Natural killer cell treated with Interleukin-12 subunit alpha and Interleukin-12 subunit beta and Interleukin-15 and Interleukin-18, amount 100 ng/mL, for 72 hours (primary cell): ENCODE measurements at regions not wholly inside any gene's neighbourhood (a gene's known extent, or its start where the extent isn't known, plus 50 kb on each side); places are given as distances from the start of the nearest gene placed in this dataset.

Experiments
- ATAC-seq, 2 donors: fragments of 150-1000 bp; cut with Tn5 transposase in 1 of 2; sonication (Bioruptor Pico), chemical (Tn5 transposase) in 1 of 2; 2 replicates each; pipeline ENCODE4 v1.10.0; 2021
- DNase-seq: peaks from one replicate; pipeline ENCODE4 v3.0.0; 2022; ENCODE audit warnings: low spot score
- H3K27ac Mint-ChIP-seq, 2 donors: 1 replicate in 1 of 2; 2 replicates in 1 of 2; pipeline ENCODE4 v1.8.0; 2022; ENCODE audit warnings: mixed read lengths in 2 of 2, mild to moderate bottlenecking in 1 of 2, moderate library complexity in 1 of 2
- H3K27me3 Mint-ChIP-seq, 2 donors: 1 replicate in 1 of 2; 2 replicates in 1 of 2; pipeline ENCODE4 v1.8.0; 2022; ENCODE audit warnings: mixed read lengths in 2 of 2
- H3K36me3 Mint-ChIP-seq: one replicate; pipeline ENCODE4 v1.8.0; 2022; ENCODE audit warnings: mixed read lengths
- H3K4me1 Mint-ChIP-seq, 2 donors: 1 replicate in 1 of 2; 2 replicates in 1 of 2; pipeline ENCODE4 v1.8.0; 2022; ENCODE audit warnings: low read depth in 2 of 2, mixed read lengths in 2 of 2, mild to moderate bottlenecking in 1 of 2
- H3K4me3 Mint-ChIP-seq: one replicate; pipeline ENCODE4 v1.8.0; 2022; ENCODE audit warnings: mixed read lengths
- H3K9me3 Mint-ChIP-seq: 2 replicates; pipeline ENCODE4 v1.8.0; 2022; ENCODE audit warnings: mixed read lengths

DNA sequence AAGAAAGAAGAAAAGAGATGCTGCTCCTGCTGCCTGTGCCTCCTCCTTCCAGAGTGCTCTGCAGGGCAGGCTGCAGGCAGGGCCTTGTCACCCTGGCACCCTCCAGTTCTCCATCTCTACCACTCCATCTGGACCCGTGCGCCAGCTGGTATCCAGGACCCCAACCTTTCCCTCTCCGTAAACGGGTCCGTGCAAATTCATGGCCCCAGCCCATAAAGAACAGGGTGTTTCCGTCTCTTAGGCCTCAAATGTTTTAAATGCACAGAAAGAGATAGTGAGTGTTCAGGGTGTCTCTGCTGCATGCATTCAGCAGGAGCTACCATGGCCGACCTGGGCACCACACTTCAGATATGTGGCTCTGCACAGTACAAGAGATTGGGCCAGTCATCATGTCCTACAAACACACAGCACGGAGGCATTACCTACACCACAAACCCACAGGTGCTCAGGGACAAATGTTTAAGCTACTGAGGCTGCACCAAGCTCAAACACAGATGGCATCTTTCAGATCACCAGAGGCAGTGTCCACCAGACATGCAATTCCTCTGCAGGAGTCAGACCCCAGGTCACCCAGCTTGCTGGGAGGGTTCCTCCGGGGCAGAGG is 258.1 kb downstream of the DLL1 start:
- no peak overlapping the region for H3K4me3 Mint-ChIP-seq
- H3K27me3 Mint-ChIP-seq, result peaks cover 8 to 11% of the 10 kb centered on the region in 2 donors

DNA sequence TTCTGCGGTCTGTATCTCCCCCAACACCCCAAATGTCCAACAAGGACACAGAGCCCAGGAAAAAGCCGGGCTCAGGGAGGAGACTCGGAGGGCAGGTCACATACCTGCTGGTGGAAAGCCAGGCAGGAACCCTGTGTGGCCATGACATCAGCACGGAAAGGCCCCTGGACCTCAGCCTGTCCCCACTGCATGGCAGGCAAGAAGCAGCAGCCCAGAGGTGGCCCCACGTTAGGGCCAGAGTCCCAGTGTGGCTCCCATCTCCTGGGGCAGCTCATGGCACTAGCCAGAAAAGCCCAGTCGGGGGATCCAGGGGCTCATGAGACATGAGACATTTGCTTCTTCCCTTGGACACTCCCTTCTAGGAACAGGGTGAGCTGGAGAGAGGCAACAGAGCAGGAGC is 258.7 kb downstream of the DLL1 start:
- Mint-ChIP-seq H3K27ac (no peak overlapping the region), H3K9me3 (peaks cover 3% of the 10 kb centered on the region), H3K4me3 (no peak overlapping the region), H3K4me1 (peaks cover 4 to 8% of the 10 kb centered on the region in 2 donors), H3K36me3 (no peaks in the 10 kb centered on the region), H3K27me3 (peaks cover 11 to 12% of the 10 kb centered on the region in 2 donors)
- DNase-seq (no peak), ATAC-seq (peak in 1 of 2 donors; percentile 3)

More for the DNA sequence above, 258.1 kb downstream of the DLL1 start:
- peaks cover 3% of the 10 kb centered on the region for H3K9me3 Mint-ChIP-seq
- H3K27ac Mint-ChIP-seq, result no peak overlapping the region
- H3K36me3 Mint-ChIP-seq, result no peaks in the 10 kb centered on the region
- DNase-seq (no peak), ATAC-seq (no peak)
- H3K4me1 Mint-ChIP-seq, result peaks cover 4% of the 10 kb centered on the region in 2 donors

DNA sequence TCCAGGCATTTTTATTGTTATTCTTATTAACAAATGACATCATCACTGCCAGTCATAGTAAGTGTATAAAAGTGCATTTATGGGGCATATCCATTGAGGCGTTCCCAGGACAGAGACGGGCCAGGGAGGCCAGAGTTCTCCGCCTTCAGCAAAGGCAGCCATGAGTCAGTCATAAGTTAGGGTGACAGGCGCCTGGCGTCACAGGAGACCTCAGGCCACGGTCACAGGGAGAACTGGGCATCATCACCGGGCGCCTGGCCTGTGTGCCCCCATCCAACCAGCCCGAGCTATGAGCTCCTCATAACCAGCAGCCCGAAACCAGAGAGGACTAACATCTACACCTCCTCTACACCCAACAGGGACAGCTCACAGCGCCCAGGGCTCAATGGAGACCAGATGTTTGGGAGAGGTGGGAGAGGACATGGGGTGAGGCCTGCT is 259.2 kb downstream of the DLL1 start:
- ATAC-seq (no peak), DNase-seq (no peak)
- Mint-ChIP-seq H3K36me3 (no peaks in the 10 kb centered on the region), H3K27me3 (peaks cover 11 to 12% of the 10 kb centered on the region in 2 donors), H3K4me1 (peaks cover 4 to 12% of the 10 kb centered on the region in 2 donors), H3K9me3 (peaks cover 3% of the 10 kb centered on the region), H3K4me3 (no peak overlapping the region), H3K27ac (no peak overlapping the region)

DNA sequence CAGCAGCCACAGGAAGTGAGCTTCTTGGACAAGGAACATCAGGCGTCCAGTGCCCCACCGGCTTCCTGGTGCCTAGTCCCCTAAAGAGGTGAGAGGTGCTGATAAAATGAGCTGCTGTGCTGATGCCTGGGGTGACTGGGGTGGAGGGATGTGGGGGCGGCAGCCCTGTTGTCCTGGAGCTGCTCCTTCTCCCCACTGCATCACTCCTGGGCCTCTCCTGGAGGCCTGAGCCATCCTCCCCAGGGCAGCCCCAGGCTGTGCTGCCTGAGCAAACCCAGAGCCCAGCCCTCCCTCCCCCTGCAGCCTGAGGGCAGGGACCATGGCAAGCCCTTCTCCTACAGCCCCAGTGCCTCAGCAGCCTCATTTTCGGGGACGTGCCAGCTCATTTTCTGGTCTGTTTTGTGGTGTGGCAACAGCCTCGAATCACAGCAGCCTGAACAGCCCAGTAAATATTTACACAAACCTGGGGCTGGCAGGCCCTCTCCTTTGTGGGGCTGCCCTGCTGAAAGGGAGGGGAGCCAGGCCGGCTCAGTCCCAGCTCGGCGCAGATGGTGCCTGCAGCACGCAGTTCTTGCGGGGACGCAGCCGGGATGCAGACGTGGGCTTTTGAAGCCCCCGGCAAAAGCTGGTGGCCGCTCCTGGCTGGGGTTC is 259.9 kb downstream of the DLL1 start:
- ATAC-seq (no peak), DNase-seq (no peak)
- no peaks in the 10 kb centered on the region for H3K36me3 Mint-ChIP-seq
- H3K9me3 Mint-ChIP-seq, result no peaks in the 10 kb centered on the region
- peaks cover 11 to 12% of the 10 kb centered on the region in 2 donors for H3K27me3 Mint-ChIP-seq
- no peak overlapping the region for H3K27ac Mint-ChIP-seq
- H3K4me3 Mint-ChIP-seq, result no peak overlapping the region
- H3K4me1 Mint-ChIP-seq, result peaks cover 4 to 13% of the 10 kb centered on the region in 2 donors

DNA sequence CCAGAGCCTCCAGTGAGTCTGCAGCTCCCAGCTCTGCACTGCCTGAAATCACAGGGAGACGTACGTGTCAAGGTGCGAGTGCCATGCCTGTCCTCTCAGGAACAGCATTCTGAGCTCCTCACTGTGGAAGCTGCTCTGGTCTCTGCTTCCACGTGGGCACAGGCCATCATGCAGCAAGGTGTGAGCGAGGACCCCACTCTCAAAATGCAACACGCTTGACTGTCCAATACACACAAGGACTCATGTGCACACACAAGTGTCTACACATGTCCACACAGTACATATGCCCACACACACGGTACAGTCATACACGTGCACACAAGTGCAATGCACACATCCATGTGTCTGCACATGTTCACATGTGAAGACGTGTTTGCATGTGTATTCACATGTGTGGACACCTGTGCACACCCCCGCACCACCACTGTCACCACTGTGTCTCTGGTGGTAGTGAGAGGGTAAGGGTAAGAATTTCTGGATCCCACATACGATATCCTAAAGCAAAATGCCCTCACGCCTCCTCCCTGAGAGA is 260.5 kb downstream of the DLL1 start:
- Mint-ChIP-seq H3K4me1 (peaks cover 4 to 13% of the 10 kb centered on the region in 2 donors), H3K27me3 (peaks cover 12% of the 10 kb centered on the region in 2 donors), H3K36me3 (no peaks in the 10 kb centered on the region), H3K27ac (no peak overlapping the region), H3K4me3 (no peak overlapping the region), H3K9me3 (no peaks in the 10 kb centered on the region)
- ATAC-seq (no peak), DNase-seq (peak; percentile 16)

DNA sequence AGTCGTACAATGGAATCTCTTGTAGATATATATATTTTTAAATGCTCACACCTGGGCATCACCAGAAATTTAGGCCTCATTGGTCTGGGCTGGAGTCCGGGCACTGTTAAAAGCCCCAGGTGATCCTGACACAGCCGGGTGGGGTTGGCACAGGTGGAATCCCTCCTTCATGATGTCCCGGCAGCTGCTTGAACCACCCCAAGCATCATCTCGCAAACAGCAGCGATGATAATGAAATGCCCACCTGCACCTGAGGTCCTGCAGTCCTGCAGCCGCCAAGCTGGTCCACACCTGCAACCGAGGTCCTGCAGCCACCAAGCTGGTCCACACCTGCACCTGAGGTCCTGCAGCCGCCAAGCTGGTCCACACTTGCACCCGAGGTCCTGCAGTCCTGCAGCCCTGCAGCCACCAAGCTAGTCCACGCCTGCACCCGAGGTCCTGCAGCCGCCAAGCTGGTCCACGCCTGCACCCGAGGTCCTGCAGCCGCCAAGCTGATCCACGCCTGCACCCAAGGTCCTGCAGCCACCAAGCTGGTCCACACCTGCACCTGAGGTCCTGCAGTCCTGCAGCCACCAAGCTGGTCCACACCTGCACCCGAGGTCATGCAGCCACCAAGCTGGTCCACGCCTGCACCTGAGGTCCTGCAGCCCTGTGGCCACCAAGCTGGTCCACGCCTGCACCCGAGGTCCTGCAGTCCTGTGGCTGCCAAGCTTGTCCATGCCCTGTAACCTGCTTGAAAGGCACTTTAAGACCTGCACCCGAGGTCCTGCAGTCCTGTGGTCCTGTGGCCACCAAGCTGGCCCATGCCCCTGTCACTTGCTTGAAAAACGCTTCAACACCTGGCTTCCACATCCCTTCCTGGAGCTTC is 261.2 kb downstream of the DLL1 start:
- no peaks in the 10 kb centered on the region for H3K36me3 Mint-ChIP-seq
- no peak overlapping the region for H3K4me3 Mint-ChIP-seq
- H3K27ac Mint-ChIP-seq, result no peak overlapping the region
- no peak for ATAC-seq
- H3K4me1 Mint-ChIP-seq, result peaks cover 4 to 13% of the 10 kb centered on the region in 2 donors
- DNase-seq, result peak; percentile 47
- peaks cover 12 to 17% of the 10 kb centered on the region in 2 donors for H3K27me3 Mint-ChIP-seq
- H3K9me3 Mint-ChIP-seq, result no peaks in the 10 kb centered on the region

DNA sequence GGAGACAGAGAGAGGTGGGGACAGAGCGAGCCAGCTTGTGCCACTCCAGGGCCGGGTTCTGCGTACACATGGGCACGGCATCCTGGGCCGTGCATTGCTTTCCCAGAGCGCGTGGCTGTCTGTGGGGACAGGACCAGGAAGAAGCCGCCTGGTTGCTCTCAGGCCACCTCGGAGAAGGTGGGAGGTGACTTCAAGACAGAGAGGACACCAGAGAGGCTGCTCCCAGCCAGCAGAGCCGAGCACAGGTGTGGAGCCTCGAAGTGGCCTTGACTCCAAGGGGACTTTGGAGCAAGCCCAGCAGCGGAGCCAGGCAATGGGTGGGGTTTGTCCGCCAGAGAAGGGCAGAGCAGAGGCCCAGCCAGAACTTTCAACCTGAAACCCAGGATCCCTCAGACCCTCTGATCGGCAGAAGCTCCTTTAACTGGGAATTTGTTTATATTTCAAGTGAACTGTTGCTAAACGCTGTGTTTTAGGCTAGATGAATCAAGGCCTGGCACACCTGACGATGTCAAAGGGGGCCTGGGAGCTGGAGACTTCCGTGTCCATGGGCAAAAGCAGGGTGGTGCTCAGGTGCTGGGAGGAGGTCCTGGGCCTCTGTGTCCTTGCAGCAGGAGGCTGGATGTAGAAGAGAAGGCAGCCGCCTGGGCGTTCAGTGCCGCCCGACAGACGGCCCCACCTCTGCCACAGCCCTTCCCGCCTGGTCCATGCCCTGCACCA is 262.1 kb downstream of the DLL1 start:
- Mint-ChIP-seq H3K27me3 (peaks cover 12 to 17% of the 10 kb centered on the region in 2 donors), H3K4me1 (peaks cover 4 to 13% of the 10 kb centered on the region in 2 donors), H3K27ac (no peak overlapping the region), H3K4me3 (no peak overlapping the region), H3K9me3 (no peaks in the 10 kb centered on the region), H3K36me3 (no peaks in the 10 kb centered on the region)
- ATAC-seq, result no peak
- peak; percentile 26 for DNase-seq

DNA sequence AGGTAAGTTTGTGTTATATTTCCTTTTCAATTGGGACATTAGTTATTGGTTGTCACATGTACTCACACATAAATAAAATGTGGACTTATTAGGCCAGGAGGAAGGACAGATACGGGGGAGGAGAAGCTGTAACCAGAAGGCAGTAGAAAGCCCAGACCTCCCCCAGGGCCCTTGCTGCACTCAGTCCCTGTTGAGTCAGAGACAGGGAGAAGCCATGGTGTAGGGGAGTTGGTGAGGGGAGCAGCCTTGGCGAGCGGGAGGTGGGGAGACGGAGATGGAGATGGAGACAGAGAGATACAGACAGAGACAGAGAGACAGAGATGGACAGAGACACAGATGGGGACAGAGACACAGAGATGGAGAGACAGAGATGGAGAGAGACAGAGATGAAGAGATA is 263.2 kb downstream of the DLL1 start:
- H3K27ac Mint-ChIP-seq, result no peak overlapping the region
- peaks cover 4 to 13% of the 10 kb centered on the region in 2 donors for H3K4me1 Mint-ChIP-seq
- no peak for DNase-seq
- H3K27me3 Mint-ChIP-seq, result peaks cover 12 to 13% of the 10 kb centered on the region in 2 donors
- no peaks in the 10 kb centered on the region for H3K9me3 Mint-ChIP-seq
- ATAC-seq, result no peak
- no peaks in the 10 kb centered on the region for H3K36me3 Mint-ChIP-seq
- H3K4me3 Mint-ChIP-seq, result no peak overlapping the region

DNA sequence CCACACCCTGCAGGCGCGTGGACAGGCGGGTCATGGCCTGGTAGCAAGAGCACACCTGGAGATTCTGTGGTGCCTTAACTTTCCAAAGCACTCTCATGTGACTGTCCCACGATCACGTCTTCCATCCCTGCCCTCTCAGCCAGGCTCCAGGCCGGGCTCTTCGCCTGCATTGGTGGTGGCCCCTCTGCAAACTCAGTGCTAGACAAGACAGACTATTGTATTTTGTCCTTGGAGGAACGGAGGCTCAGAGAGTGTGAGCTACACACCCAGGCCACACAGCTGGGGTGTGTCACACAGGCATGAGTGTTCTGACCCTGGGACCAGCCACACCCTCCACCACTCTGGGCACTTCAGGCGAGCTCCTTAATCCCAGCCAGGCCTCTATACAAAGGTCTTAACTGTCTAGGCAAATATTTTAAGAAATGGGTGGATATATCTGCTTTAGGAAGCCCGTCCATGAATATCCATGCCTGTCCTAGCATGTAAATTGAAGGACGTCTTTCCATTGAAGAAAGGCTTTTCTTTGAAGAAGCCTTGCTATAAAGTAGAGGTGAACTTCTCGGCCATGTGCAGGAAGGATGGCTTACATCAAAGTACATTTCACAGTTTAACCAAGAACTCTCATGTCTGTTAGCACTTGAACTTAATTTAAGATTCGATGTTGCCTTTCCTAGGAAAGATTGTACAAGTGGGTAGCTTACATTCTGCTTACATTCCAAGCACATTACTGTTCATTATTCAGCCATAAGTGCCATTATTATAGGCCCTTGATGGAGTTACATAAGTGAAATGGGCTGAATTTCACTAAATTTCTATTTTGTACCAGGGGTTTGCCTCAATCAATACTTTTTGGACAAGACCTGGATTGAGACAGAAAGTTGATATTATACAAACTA is 263.9 kb downstream of the DLL1 start:
- ATAC-seq (no peak), DNase-seq (no peak)
- peaks cover 4 to 13% of the 10 kb centered on the region in 2 donors for H3K4me1 Mint-ChIP-seq
- H3K9me3 Mint-ChIP-seq, result no peaks in the 10 kb centered on the region
- H3K36me3 Mint-ChIP-seq, result no peaks in the 10 kb centered on the region
- H3K27me3 Mint-ChIP-seq, result peaks cover 17 to 18% of the 10 kb centered on the region in 2 donors
- H3K27ac Mint-ChIP-seq, result no peak overlapping the region
- no peak overlapping the region for H3K4me3 Mint-ChIP-seq

DNA sequence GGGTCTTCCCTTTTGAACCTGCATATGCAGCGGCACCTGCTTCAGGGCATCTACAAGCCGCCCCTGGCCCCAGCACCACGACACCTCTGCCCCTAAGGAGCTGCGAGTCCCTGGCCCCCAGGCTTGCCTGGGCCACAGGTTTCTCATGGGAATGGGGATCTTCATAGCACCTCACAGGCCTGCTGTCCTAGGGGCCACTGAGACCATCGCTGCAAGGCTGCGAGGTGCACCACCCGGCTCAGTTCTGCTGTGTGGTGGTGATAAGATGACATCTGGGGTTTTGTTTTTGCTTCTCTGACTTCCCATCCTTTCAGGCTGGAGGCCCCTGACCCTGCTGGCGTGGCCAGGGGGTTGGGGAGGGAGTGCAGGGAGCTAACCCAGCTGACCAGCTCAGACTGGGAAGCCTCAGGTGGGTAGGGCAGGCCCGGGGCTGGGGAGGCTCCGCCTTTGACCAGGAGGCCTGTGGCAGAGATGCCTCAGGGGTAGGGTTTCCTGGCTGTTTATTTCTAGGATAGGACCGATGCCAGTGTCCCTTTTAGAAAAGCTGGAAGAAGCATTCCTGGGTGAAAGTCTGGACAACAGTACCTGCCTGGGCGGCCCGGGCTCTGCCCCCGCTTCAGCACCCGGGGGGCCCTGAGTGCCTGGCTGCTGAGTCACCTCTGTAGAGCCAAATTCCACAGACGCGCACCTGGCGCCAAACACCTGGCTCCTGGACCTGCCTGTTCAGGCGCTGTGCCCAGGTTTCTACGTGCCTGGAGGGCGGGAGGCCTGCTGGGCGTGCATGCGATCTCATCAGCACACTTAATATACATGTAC is 264.7 kb downstream of the DLL1 start:
- Mint-ChIP-seq H3K9me3 (no peaks in the 10 kb centered on the region), H3K27ac (no peak overlapping the region), H3K4me1 (peaks cover 4 to 13% of the 10 kb centered on the region in 2 donors), H3K27me3 (peaks cover 17 to 19% of the 10 kb centered on the region in 2 donors), H3K36me3 (no peaks in the 10 kb centered on the region), H3K4me3 (no peak overlapping the region)
- DNase-seq (no peak), ATAC-seq (no peak)

DNA sequence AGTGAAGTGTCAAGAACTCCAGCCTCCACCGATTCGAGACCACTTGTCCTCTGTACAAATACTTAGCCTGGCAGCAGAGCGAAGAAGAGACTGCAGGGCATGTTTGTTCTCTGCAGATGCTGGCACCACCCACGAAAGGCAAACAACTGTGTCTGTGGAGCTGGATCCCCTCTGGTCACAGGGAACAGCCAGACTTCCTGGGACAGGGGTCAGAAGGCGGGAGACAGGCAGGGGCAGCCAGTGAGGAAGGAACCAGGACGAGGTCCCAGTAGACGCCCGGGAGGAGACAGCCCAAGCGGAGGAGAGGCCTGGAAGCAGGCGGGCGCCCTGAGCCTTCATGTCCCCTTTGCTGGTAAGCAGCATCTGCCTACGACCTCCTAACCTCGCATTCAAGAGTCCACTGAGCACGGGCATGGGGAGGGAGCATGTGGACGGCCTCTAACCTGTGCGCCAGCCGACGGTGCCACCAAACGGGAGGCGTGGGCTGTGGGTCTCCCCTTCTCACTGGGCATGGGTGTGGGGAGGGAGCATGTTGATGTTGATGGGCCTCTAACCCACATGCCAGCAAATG is 265.5 kb downstream of the DLL1 start:
- Mint-ChIP-seq H3K4me1 (peaks cover 4 to 13% of the 10 kb centered on the region in 2 donors), H3K27me3 (peaks cover 17 to 19% of the 10 kb centered on the region in 2 donors), H3K27ac (no peak overlapping the region), H3K4me3 (no peak overlapping the region), H3K36me3 (no peaks in the 10 kb centered on the region), H3K9me3 (no peaks in the 10 kb centered on the region)
- DNase-seq (no peak), ATAC-seq (no peak)

DNA sequence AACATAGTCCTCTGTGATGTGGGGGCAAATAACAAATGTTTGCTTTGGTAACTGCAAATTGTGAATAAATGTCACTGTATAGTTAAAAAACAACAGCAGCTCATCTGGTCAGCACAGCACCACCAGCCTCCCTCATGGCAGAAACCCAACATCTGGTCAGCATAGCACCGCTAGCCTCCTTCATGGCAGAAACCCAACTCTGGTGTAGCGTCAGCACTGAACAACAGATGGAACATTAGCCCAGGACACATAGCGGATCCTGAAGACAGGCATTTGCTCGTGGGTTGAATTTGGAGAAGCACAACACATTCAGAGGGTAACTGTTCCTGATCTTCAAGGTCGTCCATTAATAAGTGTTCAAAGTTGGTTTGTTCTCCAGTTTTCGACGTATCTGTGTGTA is 265.9 kb downstream of the DLL1 start:
- Mint-ChIP-seq H3K27me3 (peaks cover 17 to 19% of the 10 kb centered on the region in 2 donors), H3K27ac (no peak overlapping the region), H3K4me1 (peaks cover 4 to 13% of the 10 kb centered on the region in 2 donors), H3K9me3 (no peaks in the 10 kb centered on the region), H3K4me3 (no peak overlapping the region), H3K36me3 (no peaks in the 10 kb centered on the region)
- DNase-seq (no peak), ATAC-seq (no peak)
